Peyer's patch (tissue), 4 donors: ENCODE measurements at regions not wholly inside any gene's neighbourhood (a gene's known extent, or its start where the extent isn't known, plus 50 kb on each side); places are given as distances from the start of the nearest gene placed in this dataset.

Experiments
- CTCF ChIP-seq, 6 experiments: fragments of 450-650 bp in 4 of 6; fragments of 200-600 bp in 2 of 6; sonication (generic) in 1 of 6; IDR thresholded peaks; one replicate each; pipeline ENCODE4 v1.5.1; 2017 to 2019; ENCODE audit warnings: antibody characterized with exemption in 6 of 6, mild to moderate bottlenecking in 3 of 6, moderate library complexity in 1 of 6
- POLR2A ChIP-seq, 2 donors: fragments of 450-650 bp; IDR thresholded peaks; one replicate each; pipeline ENCODE4 v1.5.1; 2017; ENCODE audit warnings: antibody characterized with exemption in 2 of 2, mild to moderate bottlenecking in 2 of 2, moderate library complexity in 2 of 2

- TF ChIP-seq POLR2A (IDR thresholded peaks at IDR 0.05) (no peak), CTCF (IDR thresholded peaks at IDR 0.05) (no peak)
Observed at GRCh38 chr16:86665929-86666328, 87.6 kb downstream of the FOXL1 start.
